ENCODE measurements at regions not wholly inside any gene's neighbourhood (a gene's known extent, or its start where the extent isn't known, plus 50 kb on each side); places are given as distances from the start of the nearest gene placed in this dataset.

DNA sequence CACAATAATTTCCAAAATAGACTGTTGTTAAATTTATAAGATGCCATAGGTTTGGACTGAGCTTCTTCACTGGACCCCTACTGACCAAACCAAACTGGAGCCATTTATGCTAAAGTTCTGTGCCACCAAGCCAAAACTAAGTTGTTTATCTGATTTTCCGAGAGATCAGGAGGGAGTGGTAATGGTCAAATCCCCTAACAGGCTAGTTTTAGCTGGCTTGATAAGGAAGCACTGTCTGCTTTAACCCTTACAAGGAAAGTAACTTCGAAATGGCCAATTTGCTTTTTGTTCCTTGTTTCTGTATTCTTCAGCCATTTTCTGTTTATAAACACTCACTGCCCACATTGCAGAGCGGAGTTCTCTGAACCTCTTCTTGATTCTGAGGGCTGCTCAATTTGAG lies 246.8 kb upstream of the TUT7 start:
- TF ChIP-seq, protein P1, sequence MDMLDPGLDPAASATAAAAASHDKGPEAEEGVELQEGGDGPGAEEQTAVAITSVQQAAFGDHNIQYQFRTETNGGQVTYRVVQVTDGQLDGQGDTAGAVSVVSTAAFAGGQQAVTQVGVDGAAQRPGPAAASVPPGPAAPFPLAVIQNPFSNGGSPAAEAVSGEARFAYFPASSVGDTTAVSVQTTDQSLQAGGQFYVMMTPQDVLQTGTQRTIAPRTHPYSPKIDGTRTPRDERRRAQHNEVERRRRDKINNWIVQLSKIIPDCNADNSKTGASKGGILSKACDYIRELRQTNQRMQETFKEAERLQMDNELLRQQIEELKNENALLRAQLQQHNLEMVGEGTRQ (IDR thresholded peaks at IDR 0.05; ENCODE audit: low read depth, low read length) = no peak
- TF ChIP-seq, protein P1 (CRISPR knock-in tag; IDR thresholded peaks at IDR 0.05; ENCODE audit: borderline replicate concordance) = no peak
- no peak for TF ChIP-seq HDAC6 (IDR thresholded peaks at IDR 0.05; ENCODE audit: low read depth, low read length)
- TF ChIP-seq, protein P2, sequence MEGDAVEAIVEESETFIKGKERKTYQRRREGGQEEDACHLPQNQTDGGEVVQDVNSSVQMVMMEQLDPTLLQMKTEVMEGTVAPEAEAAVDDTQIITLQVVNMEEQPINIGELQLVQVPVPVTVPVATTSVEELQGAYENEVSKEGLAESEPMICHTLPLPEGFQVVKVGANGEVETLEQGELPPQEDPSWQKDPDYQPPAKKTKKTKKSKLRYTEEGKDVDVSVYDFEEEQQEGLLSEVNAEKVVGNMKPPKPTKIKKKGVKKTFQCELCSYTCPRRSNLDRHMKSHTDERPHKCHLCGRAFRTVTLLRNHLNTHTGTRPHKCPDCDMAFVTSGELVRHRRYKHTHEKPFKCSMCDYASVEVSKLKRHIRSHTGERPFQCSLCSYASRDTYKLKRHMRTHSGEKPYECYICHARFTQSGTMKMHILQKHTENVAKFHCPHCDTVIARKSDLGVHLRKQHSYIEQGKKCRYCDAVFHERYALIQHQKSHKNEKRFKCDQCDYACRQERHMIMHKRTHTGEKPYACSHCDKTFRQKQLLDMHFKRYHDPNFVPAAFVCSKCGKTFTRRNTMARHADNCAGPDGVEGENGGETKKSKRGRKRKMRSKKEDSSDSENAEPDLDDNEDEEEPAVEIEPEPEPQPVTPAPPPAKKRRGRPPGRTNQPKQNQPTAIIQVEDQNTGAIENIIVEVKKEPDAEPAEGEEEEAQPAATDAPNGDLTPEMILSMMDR (CRISPR knock-in tag; IDR thresholded peaks at IDR 0.05) = no peak
- TF ChIP-seq POLR2A (IDR thresholded peaks at IDR 0.05; ENCODE audit: insufficient read depth in 1 of 2, low read depth in 2 of 2, low read length in 2 of 2) = no peak
- no peak for TF ChIP-seq NCOA2 (CRISPR knock-in tag; IDR thresholded peaks at IDR 0.05)
- TF ChIP-seq, protein P3, sequence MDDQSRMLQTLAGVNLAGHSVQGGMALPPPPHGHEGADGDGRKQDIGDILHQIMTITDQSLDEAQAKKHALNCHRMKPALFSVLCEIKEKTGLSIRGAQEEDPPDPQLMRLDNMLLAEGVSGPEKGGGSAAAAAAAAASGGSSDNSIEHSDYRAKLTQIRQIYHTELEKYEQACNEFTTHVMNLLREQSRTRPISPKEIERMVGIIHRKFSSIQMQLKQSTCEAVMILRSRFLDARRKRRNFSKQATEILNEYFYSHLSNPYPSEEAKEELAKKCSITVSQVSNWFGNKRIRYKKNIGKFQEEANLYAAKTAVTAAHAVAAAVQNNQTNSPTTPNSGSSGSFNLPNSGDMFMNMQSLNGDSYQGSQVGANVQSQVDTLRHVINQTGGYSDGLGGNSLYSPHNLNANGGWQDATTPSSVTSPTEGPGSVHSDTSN (CRISPR knock-in tag; IDR thresholded peaks at IDR 0.05; ENCODE audit: borderline replicate concordance) = no peak
- TF ChIP-seq, protein P4, sequence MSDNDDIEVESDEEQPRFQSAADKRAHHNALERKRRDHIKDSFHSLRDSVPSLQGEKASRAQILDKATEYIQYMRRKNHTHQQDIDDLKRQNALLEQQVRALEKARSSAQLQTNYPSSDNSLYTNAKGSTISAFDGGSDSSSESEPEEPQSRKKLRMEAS (IDR thresholded peaks at IDR 0.05) = no peak
- TF ChIP-seq SYNCRIP (IDR thresholded peaks at IDR 0.05; ENCODE audit: insufficient read depth, low read depth, low read length) = no peak
- TF ChIP-seq, protein P5, sequence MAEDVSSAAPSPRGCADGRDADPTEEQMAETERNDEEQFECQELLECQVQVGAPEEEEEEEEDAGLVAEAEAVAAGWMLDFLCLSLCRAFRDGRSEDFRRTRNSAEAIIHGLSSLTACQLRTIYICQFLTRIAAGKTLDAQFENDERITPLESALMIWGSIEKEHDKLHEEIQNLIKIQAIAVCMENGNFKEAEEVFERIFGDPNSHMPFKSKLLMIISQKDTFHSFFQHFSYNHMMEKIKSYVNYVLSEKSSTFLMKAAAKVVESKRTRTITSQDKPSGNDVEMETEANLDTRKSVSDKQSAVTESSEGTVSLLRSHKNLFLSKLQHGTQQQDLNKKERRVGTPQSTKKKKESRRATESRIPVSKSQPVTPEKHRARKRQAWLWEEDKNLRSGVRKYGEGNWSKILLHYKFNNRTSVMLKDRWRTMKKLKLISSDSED (CRISPR knock-in tag; IDR thresholded peaks at IDR 0.05) = no peak
- TF ChIP-seq, protein P6, sequence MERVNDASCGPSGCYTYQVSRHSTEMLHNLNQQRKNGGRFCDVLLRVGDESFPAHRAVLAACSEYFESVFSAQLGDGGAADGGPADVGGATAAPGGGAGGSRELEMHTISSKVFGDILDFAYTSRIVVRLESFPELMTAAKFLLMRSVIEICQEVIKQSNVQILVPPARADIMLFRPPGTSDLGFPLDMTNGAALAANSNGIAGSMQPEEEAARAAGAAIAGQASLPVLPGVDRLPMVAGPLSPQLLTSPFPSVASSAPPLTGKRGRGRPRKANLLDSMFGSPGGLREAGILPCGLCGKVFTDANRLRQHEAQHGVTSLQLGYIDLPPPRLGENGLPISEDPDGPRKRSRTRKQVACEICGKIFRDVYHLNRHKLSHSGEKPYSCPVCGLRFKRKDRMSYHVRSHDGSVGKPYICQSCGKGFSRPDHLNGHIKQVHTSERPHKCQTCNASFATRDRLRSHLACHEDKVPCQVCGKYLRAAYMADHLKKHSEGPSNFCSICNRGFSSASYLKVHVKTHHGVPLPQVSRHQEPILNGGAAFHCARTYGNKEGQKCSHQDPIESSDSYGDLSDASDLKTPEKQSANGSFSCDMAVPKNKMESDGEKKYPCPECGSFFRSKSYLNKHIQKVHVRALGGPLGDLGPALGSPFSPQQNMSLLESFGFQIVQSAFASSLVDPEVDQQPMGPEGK (CRISPR knock-in tag; IDR thresholded peaks at IDR 0.05) = no peak

All from HepG2 (cell line).